Erythroblast (primary cell): ENCODE measurements at regions not wholly inside any gene's neighbourhood (a gene's known extent, or its start where the extent isn't known, plus 50 kb on each side); places are given as distances from the start of the nearest gene placed in this dataset.

Experiments used
- GATA1 ChIP-seq: IDR thresholded peaks from 2 replicates; pipeline ENCODE4 v1.6.1; 2011; ENCODE audit warnings: low read depth, mild to moderate bottlenecking, control low read depth, low read length, moderate library complexity
- POLR2A ChIP-seq: IDR thresholded peaks from 2 replicates; pipeline ENCODE4 v1.6.1; 2011; ENCODE audit warnings: mild to moderate bottlenecking, low read length

DNA sequence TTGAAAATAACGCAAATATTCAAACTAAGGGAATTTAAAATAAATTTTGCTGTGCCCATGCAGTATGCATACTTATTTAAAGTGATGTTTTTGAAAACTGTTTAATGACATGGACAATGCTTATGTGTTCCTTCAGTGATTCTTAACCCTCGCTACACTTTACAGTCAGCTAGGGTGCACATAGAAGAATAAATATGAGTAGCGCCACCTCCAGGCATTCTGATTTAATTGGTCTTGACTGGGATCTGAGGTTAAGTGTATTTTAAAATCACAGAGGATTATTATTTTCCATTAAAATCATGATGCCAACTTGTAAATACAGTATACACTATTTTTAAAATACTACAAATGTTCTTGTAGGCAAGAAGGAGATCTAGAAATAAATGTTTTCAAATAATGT lies 373.5 kb upstream of the ADGRL4 start:
- TF ChIP-seq POLR2A (no peak), GATA1 (no peak)
